Right lobe of liver (tissue), 4 donors: ENCODE measurements at regions not wholly inside any gene's neighbourhood (a gene's known extent, or its start where the extent isn't known, plus 50 kb on each side); places are given as distances from the start of the nearest gene placed in this dataset.

Experiments
- POLR2A ChIP-seq: fragments of 450-650 bp; IDR thresholded peaks from one replicate; pipeline ENCODE4 v1.6.1; 2017; ENCODE audit warnings: antibody characterized with exemption, mild to moderate bottlenecking
- TF ChIP-seq, protein P1 (sequence below), 4 donors: fragments of 200-600 bp in 3 of 4; fragments of 450-650 bp in 1 of 4; IDR thresholded peaks; one replicate each; pipeline versions ENCODE4 v1.5.1 to v1.8.0; 2016 to 2022; ENCODE audit warnings: antibody characterized with exemption in 4 of 4, mild to moderate bottlenecking in 2 of 4
- donor health status: DM: no; HTN: no; CAD: no.
- donor health status: DM: no; HTN: no; CAD: no.
- donor health status: DM: no; HTN: yes; CAD: no.

DNA sequence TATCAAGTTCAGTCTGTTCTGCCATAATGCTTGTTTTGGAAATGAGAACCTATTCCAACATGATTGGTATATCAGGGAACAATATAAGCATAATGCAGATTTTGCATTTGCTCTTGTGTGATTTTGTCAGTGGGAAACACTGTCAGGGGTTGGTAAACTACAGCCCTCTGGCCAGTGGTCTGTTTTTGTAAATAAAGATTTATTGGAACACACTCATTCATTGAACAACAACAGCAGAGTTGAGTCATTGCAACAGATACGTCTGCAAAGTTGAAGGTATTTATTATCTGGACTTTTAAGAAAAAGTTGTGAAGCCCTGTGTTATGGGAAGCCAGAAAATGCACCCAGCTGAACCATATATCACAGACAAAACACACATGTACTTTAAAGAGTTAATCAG is 83.1 kb downstream of the MCFD2 start:
- TF ChIP-seq, protein P1, sequence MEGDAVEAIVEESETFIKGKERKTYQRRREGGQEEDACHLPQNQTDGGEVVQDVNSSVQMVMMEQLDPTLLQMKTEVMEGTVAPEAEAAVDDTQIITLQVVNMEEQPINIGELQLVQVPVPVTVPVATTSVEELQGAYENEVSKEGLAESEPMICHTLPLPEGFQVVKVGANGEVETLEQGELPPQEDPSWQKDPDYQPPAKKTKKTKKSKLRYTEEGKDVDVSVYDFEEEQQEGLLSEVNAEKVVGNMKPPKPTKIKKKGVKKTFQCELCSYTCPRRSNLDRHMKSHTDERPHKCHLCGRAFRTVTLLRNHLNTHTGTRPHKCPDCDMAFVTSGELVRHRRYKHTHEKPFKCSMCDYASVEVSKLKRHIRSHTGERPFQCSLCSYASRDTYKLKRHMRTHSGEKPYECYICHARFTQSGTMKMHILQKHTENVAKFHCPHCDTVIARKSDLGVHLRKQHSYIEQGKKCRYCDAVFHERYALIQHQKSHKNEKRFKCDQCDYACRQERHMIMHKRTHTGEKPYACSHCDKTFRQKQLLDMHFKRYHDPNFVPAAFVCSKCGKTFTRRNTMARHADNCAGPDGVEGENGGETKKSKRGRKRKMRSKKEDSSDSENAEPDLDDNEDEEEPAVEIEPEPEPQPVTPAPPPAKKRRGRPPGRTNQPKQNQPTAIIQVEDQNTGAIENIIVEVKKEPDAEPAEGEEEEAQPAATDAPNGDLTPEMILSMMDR (IDR thresholded peaks at IDR 0.05): no peak
- TF ChIP-seq POLR2A: no peak
